SK-N-DZ (cell line): ENCODE measurements at regions not wholly inside any gene's neighbourhood (a gene's known extent, or its start where the extent isn't known, plus 50 kb on each side); places are given as distances from the start of the nearest gene placed in this dataset.

Experiments used
- DNase-seq: peaks from one replicate; pipeline ENCODE4 v3.0.0-alpha.2; 2015; ENCODE audit warnings: low spot score

DNA sequence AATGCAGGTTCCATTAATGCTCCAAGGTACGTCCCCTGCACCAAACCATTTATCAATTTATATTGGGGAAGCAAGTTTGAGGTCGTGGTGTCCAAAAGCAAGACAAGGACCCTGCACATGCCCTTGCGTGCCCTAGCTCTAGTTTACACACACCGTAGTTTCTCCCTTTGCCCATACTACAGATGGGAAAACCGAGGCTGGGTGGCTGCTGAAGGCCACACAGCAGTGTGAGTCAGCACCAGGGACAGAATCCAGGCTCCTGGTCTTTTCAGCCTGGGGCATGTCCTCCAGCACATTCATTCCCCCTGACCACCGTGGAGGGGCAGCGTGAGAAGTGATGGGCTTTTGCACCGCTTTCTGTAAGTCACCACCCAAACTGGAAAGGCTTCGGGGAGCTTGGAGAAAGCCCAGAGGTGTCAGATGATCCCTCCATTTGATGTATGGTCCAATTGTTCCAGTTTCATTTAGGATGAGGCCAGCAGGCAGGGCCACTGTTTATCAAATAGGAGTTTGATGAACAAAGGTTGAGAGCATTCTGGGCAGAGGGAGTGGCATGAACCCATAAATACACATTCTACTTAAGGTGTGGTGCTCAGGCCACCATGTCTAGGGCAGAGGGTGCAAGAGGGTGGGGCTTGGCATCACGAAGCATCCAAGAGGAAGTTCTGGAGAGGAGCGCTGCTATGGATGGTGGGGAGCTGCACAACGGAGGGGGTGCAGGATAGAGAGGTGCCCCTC lies 274.1 kb downstream of the HAUS1 start:
- DNase-seq: no peak

DNA sequence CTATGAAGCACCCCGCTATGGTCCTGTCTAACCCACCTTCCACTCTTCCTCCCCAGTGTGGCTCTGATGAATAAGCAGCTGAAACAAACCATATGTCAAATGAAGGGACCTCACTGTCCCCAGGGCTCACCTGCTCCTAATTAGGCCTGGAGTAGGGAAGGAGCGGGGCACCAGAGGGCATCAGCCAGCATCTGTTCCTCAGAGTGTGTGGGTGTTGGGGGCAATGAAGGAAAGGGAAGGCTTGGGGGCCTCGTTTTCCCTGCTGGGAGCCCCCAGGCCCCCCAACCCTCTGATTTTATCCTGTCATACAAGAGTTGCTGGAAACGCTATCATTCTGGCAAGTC lies 274.7 kb downstream of the HAUS1 start:
- peak; percentile 10 for DNase-seq

DNA sequence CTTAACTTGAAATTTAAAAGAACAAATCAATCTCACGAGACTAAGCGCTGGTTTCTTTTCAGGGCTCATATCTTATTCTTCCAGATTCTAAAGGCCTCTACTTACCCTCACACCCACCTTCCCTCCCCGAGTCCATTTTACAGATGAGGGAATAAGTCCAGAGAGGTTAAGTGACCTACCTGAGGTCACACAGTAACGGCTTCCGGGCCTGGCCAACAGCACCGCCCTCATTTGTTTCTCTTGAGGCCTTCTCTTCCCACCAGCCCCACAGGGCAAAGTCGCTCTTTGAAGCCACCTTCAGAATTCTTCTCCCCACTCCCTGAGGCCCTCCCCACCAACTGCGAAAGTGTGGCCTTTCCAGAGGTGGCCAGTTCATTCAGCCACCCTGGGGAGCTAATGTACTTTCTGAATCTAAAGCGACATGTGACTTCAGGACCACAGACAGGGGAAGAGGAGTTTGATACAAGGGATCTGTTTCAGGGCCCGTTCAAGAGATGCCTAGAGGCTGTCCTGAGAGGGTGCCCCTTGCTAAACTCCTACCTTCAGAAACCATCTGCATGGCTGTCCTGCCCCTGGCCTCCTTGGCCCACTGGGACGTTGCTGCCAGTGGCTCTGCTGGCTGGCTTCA lies 275.3 kb downstream of the HAUS1 start:
- DNase-seq: no peak

DNA sequence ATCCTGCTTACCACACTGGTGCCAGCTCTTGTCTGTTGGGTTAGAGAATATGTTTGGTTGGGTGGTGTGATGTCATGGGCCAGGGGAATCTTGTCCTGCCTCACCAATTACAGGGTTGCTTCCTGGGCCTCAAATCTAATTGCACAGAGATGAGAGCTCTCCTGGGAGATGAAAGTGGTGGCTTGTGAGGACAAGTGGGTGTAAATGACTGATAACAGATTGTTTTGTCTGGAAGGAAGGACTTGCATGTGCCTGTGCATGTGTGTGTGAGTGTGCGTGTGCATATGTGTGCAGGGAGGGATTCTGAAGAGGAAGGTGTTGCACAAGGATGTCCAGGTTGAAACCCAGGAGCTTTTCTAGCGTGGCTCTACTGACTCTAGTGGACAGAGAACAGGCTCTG lies 271.9 kb downstream of the LOXHD1 start:
- DNase-seq: peak; percentile 45

DNA sequence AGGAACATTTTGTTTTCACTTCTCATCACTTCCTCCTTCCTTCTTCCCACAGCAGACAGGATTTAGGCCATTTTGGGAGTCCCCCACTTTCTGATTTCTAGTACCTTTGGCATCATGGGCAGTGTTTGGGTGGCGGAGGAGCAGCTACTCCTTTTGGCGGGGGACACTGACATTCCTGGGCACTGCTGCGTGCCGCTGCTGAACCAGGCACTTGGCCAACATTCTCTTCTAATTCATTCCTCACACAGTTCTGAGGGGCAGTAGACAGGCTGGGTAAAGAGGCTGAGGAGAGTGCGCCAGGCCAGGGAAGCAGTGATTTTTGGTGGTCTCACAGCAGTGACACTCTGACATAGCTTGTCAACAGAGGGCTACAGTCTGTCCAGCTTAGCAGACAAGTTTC lies 270.2 kb downstream of the LOXHD1 start:
- no peak for DNase-seq

DNA sequence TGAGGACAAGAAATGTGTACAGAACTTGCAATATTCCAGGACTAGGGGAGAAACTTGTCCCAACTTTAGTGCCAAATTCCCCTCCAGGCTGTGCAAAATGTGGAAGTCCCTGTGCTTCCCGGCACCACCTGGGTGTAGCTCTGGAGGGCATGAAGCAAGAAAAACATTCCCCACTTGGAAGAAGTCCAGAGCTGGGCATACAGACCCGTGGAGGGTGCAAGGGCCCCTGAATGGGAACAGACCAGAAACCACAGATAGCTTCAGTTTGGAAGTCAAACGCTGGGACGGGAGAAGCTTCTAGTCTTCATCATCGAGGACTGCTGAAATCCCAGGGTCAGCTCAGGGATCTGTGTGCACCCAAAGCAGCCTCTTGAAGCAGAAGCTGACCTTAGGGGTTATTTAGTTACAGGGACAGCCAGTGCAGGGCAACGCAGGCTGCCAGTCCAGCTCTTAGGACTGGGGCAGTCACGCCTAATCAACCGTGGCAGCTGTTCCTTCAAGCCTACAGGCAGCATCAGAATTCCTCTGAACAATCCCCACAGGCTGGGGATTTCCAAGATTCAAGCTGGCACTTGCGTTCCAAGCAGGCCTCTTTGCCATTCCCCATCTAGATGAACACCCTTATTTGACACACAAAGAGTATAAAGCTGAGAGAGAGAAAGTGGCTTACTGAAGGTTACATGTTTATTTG lies 269.4 kb downstream of the LOXHD1 start:
- DNase-seq: no peak

DNA sequence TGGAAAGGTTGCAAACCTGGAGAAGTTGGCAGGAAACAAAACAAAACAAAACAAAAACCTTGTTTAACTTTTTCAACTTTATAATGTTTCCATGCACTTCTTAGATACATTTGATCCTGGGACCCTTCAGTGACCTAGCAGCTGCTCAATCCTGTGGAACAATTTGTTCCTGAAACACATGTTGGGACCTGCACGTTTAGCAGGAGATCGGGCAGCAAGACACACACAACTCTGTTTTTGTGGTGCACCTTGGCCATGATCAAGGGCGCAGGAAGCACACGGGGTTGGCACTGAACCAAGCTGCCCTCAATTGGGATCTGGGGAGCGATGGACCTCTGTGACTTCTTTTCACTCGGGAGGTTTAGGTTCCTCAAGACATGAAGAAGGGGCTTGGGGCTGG lies 268.7 kb downstream of the LOXHD1 start:
- no peak for DNase-seq

DNA sequence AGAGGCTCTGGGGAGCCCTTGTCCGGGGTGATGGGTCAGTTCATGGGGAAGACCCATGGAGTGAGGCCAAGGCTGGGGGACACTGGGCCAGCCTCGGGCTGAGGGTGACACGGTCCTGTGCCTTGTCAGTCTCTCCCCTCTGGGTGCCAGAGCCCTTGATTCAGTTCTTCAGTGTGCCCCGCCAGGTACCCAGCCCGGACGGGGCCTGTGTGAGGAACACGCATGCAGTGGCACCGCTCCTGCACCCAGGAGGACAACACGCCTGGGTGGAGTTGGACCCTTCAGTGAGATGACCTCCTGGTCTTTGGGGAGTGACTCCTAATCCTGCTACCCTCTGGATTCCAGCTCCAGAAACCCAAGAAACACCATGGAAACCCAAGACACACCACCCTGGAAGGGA lies 264.4 kb downstream of the LOXHD1 start:
- no peak for DNase-seq

DNA sequence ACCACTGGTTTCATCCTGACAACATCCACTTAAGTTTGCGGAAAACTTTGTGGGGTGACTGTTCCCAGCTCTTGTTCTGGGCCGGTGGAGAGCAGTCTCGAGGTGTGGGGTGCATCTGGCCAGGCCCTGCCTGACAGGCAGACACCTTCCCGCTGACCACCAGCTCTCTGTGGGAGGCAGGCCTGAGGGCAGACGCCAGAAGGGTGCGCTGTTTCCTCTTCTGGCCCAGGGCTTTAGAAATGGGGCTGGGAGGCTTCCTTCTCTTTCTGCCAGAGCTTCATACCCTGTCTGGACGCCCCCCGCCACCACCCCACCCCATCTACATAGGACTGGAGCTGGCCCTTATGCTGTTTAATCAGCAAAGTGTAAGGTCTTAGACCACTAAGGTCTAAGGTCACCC lies 263.8 kb downstream of the LOXHD1 start:
- DNase-seq: no peak

DNA sequence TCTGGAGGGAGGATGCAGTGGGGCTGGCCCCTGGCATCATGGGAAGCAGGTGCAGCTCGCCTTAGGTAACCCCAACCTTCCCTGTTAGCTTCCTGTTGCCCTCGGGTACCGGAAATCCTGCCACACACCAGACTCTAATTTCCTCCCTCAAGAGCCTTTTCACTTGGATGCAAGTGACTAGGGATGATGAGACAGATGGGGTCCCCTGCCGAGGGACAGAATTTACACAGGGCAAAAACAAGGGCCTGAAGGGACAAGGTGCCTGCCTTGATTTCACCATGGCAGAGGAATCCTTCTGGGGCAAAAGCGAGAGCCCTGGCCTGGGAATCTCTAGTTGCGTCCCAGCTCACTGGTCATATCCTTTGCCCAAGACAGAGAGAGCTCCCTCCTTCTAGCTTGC lies 263.1 kb downstream of the LOXHD1 start:
- DNase-seq: no peak

DNA sequence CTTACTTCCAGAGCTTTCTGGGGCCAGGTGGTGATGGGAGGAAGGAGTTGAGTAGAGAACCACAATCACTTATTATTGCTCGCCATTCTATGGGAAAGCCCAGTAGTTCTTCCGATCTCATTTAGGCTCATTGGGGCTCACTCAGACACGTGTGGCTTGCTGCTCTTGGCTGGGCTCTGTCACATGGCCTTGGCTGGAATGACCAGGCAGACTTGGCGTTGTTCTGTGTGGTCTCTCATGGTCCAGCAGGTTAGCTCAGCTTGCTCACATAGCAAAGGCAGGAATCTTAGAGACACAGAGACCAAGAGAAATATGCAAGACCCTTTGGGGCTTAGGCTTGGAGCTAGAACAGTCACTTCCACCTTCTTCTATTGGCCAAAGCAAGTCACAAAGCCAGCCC lies 261.2 kb downstream of the LOXHD1 start:
- no peak for DNase-seq

DNA sequence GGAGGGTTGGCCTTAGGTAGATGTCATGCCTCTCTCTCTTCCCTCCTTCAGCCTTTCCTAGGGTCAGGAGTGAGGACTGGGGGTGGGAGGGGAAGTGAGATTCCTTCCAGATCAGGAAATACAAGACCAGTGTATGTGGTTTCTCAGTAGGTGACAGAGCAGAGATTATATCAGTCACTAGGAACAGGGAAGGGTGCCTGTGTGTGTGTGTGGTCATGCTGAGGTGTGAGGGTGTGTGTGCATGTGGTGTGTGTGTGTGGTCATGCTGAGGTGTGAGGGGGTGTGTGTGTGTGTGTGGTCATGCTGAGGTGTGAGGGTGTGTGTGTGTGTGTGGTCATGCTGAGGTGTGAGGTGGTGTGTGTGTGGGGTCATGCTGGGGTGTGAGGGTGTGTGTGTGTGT lies 259.8 kb downstream of the LOXHD1 start:
- DNase-seq: no peak

DNA sequence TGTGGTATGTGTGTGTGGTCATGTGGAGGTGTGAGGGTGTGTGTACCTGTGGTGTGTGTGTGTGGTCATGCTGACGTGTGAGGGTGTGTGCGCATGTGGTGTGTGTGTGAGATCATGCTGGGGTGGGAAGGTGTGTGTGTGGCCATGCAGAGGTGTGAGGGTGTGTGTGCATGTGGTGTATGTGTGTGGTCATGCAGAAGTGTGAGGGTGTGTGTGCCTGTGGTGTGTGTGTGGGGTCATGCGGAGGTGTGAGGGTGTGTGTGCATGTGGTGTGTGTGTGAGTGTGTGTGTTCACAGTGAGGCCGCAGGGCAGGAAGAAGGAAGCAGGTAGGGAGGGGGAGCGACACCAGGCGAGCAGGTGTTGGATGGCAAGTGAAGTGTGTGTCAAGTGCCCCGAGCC lies 259.0 kb downstream of the LOXHD1 start:
- DNase-seq: no peak

DNA sequence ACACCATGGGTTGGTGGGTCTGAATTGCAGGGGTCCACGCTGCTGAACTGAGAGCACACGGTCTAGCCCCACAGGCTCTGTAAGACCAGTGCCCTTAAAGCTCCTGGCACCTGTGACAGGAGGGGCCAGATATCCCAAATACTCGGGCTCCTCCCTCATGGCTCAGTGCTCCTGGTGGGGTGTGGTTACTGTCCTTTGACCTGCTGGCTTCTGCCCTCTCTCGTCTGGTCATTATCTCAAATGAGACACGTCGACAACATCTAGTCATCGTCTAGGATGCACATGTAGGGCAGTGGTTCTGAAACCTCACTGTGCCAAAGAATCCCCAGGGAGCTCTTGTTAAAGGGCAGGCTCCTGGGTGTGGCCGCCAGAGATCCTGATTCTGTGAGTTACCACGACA lies 258.4 kb downstream of the LOXHD1 start:
- DNase-seq: peak; percentile 21

DNA sequence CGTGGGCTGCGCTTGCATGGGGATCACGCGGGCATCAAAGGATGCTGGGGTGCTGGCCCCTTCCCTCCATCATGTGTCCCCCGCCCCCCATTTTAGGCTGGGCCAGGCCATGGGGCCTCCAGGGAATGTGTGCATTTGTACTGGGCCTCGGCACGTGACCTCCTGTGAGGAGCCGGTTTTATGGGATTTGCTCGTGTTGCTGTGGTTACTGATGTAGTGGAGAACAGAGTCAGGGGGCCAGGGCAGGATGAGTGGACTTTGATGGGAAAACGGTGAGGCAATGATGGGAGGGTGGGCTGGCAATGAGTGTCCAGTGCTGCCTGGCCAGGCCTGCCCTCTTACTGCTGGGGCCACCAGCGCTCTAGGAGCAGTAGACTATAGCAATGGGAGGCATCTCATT lies 257.7 kb downstream of the LOXHD1 start:
- no peak for DNase-seq

DNA sequence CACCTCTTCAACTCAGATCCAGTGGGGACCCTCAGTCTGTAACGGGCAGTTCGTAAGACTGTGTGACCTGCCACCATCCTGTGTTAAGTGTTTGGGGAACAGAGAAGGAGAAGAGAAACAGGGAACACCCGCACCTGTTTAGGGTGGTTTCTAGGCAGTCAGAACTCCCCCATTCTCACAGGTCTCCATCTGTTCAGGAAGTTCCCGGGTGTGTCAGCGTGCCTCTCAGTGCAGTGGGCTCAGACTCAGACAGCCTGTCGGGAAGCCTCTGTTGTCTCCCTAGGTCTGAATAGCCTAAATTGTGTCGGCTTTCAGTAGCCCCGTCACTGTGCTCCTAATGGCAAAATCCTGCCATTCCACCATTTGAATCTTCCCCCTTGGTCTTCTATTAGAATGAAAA lies 256.6 kb downstream of the LOXHD1 start:
- no peak for DNase-seq

DNA sequence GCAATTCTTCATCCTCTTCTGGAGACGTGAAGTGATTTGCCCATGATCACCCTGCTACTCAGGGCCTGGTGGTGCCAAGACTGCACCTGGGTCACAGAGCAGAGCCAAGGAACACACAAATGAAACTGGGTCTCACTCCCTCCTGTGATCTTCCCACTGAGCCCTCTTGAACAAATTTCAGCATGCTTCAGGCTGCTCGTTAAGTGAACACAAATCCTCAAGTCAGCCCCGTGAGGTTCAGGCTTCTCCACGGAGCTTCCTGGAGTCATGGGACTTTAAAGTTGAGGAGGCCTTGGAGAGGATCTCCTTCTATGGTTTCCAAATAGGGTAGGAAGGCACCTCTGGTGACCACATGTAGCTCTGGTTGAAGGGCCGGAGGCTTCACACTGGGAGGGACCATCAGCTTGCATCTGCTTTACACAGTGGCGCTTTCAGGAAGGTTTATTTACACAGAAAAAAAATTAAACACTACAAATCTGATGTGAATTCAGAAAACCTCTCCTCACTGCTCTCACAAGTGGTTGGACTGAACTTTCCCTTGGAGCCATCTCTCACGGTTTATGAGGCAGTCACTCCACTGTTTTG lies 255.4 kb downstream of the LOXHD1 start:
- DNase-seq: no peak

DNA sequence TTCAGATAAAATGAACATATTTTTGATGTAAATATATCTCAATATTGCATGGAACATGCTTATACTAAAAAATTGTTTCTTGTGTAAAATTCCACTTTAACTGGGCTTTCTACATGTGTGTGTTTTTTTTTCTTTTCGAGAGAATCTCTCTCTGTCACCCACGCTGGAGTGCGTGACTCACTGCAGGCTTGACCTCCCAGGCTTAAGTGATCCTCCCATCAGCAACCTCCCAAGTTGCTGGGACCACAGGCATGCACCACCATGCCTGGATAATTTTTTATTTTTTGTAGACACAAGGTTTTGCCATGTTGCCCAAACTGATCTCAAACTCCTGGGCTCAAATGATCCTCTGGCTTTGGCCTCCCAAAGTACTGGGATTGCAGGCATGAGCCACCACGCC lies 254.6 kb downstream of the LOXHD1 start:
- no peak for DNase-seq

DNA sequence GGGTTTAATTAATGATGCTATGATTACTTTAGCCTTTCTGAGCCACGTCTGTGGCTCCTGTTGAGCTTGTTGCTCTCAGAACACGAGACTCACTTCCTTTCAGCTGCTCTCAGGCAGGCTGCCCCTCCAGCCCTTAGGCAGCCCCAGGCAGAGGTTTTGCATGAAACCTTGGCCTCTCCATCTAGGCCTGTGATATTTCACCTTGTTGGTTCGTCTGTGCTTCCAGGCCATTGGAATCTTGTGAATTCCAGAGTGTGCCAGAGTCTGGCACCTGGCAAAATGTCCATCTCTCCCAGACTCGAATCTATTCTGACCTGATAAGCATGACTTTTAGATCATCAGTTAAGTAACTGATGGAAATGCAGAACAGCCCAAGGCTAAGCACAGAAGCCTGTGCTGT lies 254.1 kb downstream of the LOXHD1 start:
- no peak for DNase-seq

DNA sequence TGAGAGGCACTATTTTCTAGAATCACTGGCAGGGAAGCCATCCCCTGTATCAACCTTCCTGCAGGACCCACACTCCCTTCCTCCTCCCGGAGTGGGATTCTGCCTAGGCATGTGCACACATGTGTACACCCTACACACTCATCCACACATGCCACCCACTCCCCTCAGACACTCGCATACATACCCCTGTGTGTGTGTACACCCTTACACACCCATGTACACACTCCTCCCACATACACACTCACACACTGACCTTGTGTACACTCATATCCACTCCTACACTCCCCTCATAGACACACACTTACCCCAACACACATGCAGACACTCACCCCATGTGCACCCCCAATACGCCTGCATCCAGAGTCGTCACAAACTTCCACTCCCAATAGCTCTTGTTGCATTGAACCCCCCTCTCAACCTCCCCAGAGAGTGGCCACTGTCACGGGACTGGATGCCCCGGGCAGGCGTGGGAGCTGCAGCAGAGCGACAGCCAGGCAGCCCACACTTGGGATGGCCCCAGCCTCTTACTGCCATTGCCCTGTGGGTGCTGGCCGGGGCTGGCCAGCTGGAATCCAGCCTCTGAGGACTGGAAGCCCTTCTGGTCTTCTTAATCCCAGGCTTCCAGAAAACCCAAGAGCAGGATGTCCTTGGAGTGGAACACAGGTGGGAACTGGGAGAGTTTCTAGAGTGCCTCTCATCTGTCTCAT lies 251.0 kb downstream of the LOXHD1 start:
- no peak for DNase-seq

DNA sequence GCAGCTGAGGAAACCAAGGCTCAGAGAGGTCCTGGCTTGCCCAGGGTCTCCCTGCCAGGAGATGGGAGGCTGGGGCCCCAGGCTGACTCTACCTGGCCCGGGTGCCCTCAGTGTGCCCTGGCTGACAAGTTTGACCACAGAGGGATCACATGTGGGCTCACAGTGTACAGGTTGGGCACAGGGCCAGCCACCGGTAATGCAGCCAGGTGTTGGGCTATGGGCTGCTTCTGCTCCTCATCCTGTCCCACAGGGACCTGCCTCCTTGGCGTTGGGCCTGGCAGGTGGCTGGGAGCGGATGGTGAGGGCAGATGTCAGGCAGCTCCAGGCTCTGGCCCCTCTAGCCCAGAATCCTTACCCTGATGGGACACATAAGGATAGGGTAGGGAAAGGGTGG lies 250.5 kb downstream of the LOXHD1 start:
- DNase-seq: no peak

DNA sequence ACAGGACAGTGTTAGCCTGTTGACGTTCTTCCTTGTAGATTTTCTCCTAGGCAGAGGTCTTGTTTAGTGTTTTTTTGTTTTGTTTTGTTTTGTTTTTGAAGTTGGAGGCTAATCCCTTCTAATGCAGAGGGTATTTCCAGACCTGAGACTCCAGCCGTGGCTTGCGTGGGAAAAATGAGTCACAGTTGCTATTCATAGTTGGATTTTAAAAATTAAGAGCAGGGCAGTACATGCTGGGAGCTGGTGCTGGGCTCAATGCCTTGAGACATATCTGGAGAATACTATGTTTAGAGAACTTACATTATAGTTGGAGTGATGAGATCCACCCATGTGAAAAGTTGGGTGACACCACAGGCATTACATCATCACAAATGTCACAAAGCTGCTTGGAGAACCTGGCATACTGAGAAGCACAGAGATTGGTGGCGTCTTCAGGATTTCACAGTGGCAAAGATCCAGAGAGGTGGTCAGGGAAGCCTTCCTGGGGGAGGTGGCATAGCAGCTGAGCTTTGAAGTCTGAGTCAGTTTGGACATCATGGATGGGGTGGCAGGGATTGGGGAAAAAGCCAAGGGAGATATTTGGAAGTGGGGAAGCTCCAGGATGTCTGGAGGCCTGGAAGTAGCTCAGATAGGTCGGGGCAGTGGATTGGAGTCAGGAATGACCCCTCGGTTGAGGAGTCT lies 249.4 kb downstream of the LOXHD1 start:
- no peak for DNase-seq
